Neuronal stem cell (in vitro differentiated cells): ENCODE measurements at regions not wholly inside any gene's neighbourhood (a gene's known extent, or its start where the extent isn't known, plus 50 kb on each side); places are given as distances from the start of the nearest gene placed in this dataset.
A peak's percentile ranks its signal among the peaks of the same experiment; 100 is the strongest.

ENCODE experiments used
- DNase-seq: peaks from one replicate; pipeline ENCODE4 v3.0.0-alpha.2; 2013; ENCODE audit warnings: low spot score
- H2AFZ ChIP-seq: one replicate; pipeline ENCODE4 v1.6.1; 2013; ENCODE audit warnings: mild to moderate bottlenecking, low read length, inconsistent platforms
- H2AK5ac ChIP-seq: 2 replicates; pipeline ENCODE4 v1.6.1; 2013; ENCODE audit warnings: low read depth, mild to moderate bottlenecking, inconsistent platforms, low read length, moderate library complexity, mixed read lengths
- H2BK120ac ChIP-seq: 2 replicates; pipeline ENCODE4 v1.6.1; 2013; ENCODE audit warnings: low read depth, mild to moderate bottlenecking, inconsistent platforms, low read length, moderate library complexity, mixed read lengths
- H2BK12ac ChIP-seq: one replicate; pipeline ENCODE4 v1.6.1; 2013; ENCODE audit warnings: low read length, inconsistent platforms
- H2BK15ac ChIP-seq: 2 replicates; pipeline ENCODE4 v1.6.1; 2013; ENCODE audit warnings: mild to moderate bottlenecking, low read length, inconsistent platforms, mixed read lengths
- H2BK5ac ChIP-seq: one replicate; pipeline ENCODE4 v1.6.1; 2013; ENCODE audit warnings: inconsistent platforms, mild to moderate bottlenecking, low read length, moderate library complexity
- H3K14ac ChIP-seq: one replicate; pipeline ENCODE4 v1.6.1; 2013; ENCODE audit warnings: low read length, inconsistent platforms
- H3K18ac ChIP-seq: 2 replicates; pipeline ENCODE4 v1.6.1; 2013; ENCODE audit warnings: low read length, inconsistent platforms
- H3K23ac ChIP-seq: 2 replicates; pipeline ENCODE4 v1.6.1; 2013; ENCODE audit warnings: low read depth, mild to moderate bottlenecking, mixed read lengths, low read length, inconsistent platforms; ENCODE audit not compliant: poor library complexity
- H3K27ac ChIP-seq: replicated peaks from 3 replicates; pipeline ENCODE4 v1.5.1; 2013; ENCODE audit warnings: low read length, inconsistent platforms
- H3K27me3 ChIP-seq, 3 experiments: 2 replicates each; pipeline ENCODE4 v1.6.1; 2013; ENCODE audit warnings: low read length in 3 of 3, mild to moderate bottlenecking in 2 of 3, inconsistent platforms in 1 of 3, low read depth in 1 of 3, mixed read lengths in 1 of 3, moderate library complexity in 1 of 3; ENCODE audit not compliant: control insufficient read depth in 3 of 3, insufficient read depth in 3 of 3
- H3K36me3 ChIP-seq, 2 donors: replicated peaks in 1 of 2; 2 replicates each; pipeline ENCODE4 v1.6.1; 2013; ENCODE audit warnings: low read length in 2 of 2; ENCODE audit not compliant: control insufficient read depth in 2 of 2, insufficient read depth in 2 of 2
- H3K4ac ChIP-seq: 2 replicates; pipeline ENCODE4 v1.6.1; 2013; ENCODE audit warnings: inconsistent platforms, mild to moderate bottlenecking, low read length, moderate library complexity
- H3K4me1 ChIP-seq, 2 donors: 1 replicate in 1 of 2; 2 replicates in 1 of 2; pipeline ENCODE4 v1.6.1; 2013; ENCODE audit warnings: low read length in 2 of 2, low read depth in 1 of 2; ENCODE audit not compliant: control insufficient read depth in 2 of 2, insufficient read depth in 1 of 2
- H3K4me2 ChIP-seq: one replicate; pipeline ENCODE4 v1.6.1; 2013; ENCODE audit warnings: mild to moderate bottlenecking, low read length, inconsistent platforms; ENCODE audit not compliant: insufficient read depth, poor library complexity, severe bottlenecking
- H3K4me3 ChIP-seq, 2 donors: 2 replicates each; pipeline ENCODE4 v1.5.1; 2013; ENCODE audit warnings: low read length in 2 of 2, mild to moderate bottlenecking in 2 of 2, inconsistent platforms in 1 of 2, moderate library complexity in 1 of 2
- H3K79me1 ChIP-seq: one replicate; pipeline ENCODE4 v1.6.1; 2013; ENCODE audit warnings: low read depth, mild to moderate bottlenecking, inconsistent platforms, low read length, moderate library complexity
- H3K9ac ChIP-seq: one replicate; pipeline ENCODE4 v1.6.1; 2013; ENCODE audit warnings: mild to moderate bottlenecking, low read depth, low read length, inconsistent platforms; ENCODE audit not compliant: poor library complexity
- H3K9me3 ChIP-seq, 2 donors: replicated peaks in 1 of 2; 2 replicates each; pipeline versions ENCODE3 to v1.6.1; 2013; ENCODE audit warnings: low read length in 2 of 2, mild to moderate bottlenecking in 2 of 2, inconsistent platforms in 1 of 2, low read depth in 1 of 2, mixed read lengths in 1 of 2, moderate library complexity in 1 of 2; ENCODE audit not compliant: control insufficient read depth in 2 of 2, insufficient read depth in 1 of 2
- H4K8ac ChIP-seq: one replicate; pipeline ENCODE4 v1.6.1; 2013; ENCODE audit warnings: low read depth, mild to moderate bottlenecking, inconsistent platforms, low read length, moderate library complexity
- H4K91ac ChIP-seq: one replicate; pipeline ENCODE4 v1.6.1; 2013; ENCODE audit warnings: low read length, low read depth, mild to moderate bottlenecking, inconsistent platforms; ENCODE audit not compliant: poor library complexity
- WGBS, 2 donors: extraction: QIAGEN DNeasy Blood & Tissue Kit; methylation state at CpG; one replicate each; pipeline ENCODE4 v1.1.7; 2013; ENCODE audit warnings: missing lambda C conversion rate in 2 of 2, mixed read lengths in 1 of 2; ENCODE audit not compliant: insufficient read length in 2 of 2, insufficient replicate concordance in 1 of 2; ENCODE audit errors: extremely low coverage in 2 of 2; 5-methylcytosine and 5-hydroxymethylcytosine counted together

GRCh38 chr18:25880441-25880840 lies 210.0 kb downstream of the SS18 start:
- H3K36me3 ChIP-seq, result no peaks in the 10 kb centered on the region
- H2BK120ac ChIP-seq, result no peak overlapping the region
- no peak overlapping the region for H3K9ac ChIP-seq
- H4K8ac ChIP-seq, result no peak overlapping the region
- no peak overlapping the region for H3K14ac ChIP-seq
- no peak overlapping the region for H2AK5ac ChIP-seq
- H3K18ac ChIP-seq, result no peak overlapping the region
- no peak overlapping the region for H3K4me3 ChIP-seq
- DNase-seq, result no peak
- H3K23ac ChIP-seq, result no peak overlapping the region
- no peak overlapping the region for H2BK15ac ChIP-seq
- WGBS, 2 donors, result no CpG with 5 or more reads among the region's 3 CpGs
- H2AFZ ChIP-seq, result no peak overlapping the region
- H3K27ac ChIP-seq, result no peak overlapping the region
- no peak overlapping the region for H4K91ac ChIP-seq
- H3K4me2 ChIP-seq, result no peak overlapping the region
- H2BK12ac ChIP-seq, result no peak overlapping the region
- H3K4ac ChIP-seq, result no peak overlapping the region
- H3K9me3 ChIP-seq, result no peaks in the 10 kb centered on the region
- no peaks in the 10 kb centered on the region for H3K27me3 ChIP-seq
- no peak overlapping the region for H2BK5ac ChIP-seq
- peaks cover 2% of the 10 kb centered on the region in 2 donors for H3K4me1 ChIP-seq
- H3K79me1 ChIP-seq, result no peaks in the 10 kb centered on the region

- no peak overlapping the region for H3K27ac ChIP-seq
- H3K9ac ChIP-seq, result no peak overlapping the region
- no peak overlapping the region for H3K4me3 ChIP-seq
- no peaks in the 10 kb centered on the region for H3K27me3 ChIP-seq
- no peak overlapping the region for H3K18ac ChIP-seq
- H3K23ac ChIP-seq, result no peak overlapping the region
- H2BK15ac ChIP-seq, result no peak overlapping the region
- no peak overlapping the region for H4K91ac ChIP-seq
- H3K4ac ChIP-seq, result no peak overlapping the region
- peaks cover 0 to 4% of the 10 kb centered on the region in 2 donors for H3K9me3 ChIP-seq
- no CpG with 5 or more reads among the region's 7 CpGs for WGBS, 2 donors
- no peak overlapping the region for H3K4me2 ChIP-seq
- no peak overlapping the region for H2BK5ac ChIP-seq
- no peak overlapping the region for H4K8ac ChIP-seq
- H3K14ac ChIP-seq, result no peak overlapping the region
- no peak overlapping the region for H2AK5ac ChIP-seq
- H2BK120ac ChIP-seq, result no peak overlapping the region
- no peak overlapping the region for H2BK12ac ChIP-seq
- DNase-seq, result no peak
- H3K4me1 ChIP-seq, result peaks cover 2 to 3% of the 10 kb centered on the region in 2 donors
- peak overlapping the region; percentile 52 for H2AFZ ChIP-seq
- H3K36me3 ChIP-seq, result no peaks in the 10 kb centered on the region
- H3K79me1 ChIP-seq, result no peaks in the 10 kb centered on the region
These were observed 214.0 kb downstream of the SS18 start for GRCh38 chr18:25876330-25876948.

GRCh38 chr18:25875551-25876240 lies 214.7 kb downstream of the SS18 start:
- no peak overlapping the region for H2BK120ac ChIP-seq
- WGBS, 2 donors, result no CpG with 5 or more reads among the region's 7 CpGs

GRCh38 chr18:25873833-25874232 lies 216.6 kb downstream of the SS18 start:
- Histone ChIP-seq H2BK5ac (no peak overlapping the region), H4K91ac (no peak overlapping the region), H3K23ac (no peak overlapping the region), H3K27ac (no peak overlapping the region), H3K4me1 (peaks cover 0 to 3% of the 10 kb centered on the region in 2 donors), H3K4me2 (no peak overlapping the region), H2BK15ac (no peak overlapping the region), H3K79me1 (no peaks in the 10 kb centered on the region), H3K9ac (no peak overlapping the region), H3K36me3 (no peaks in the 10 kb centered on the region), H2AK5ac (no peak overlapping the region), H4K8ac (no peak overlapping the region), H2AFZ (no peak overlapping the region), H2BK12ac (no peak overlapping the region), H3K14ac (no peak overlapping the region), H3K4ac (no peak overlapping the region), H3K9me3 (peaks cover 0 to 4% of the 10 kb centered on the region in 2 donors), H3K4me3 (no peak overlapping the region), H3K18ac (no peak overlapping the region), H3K27me3 (no peaks in the 10 kb centered on the region), H2BK120ac (no peak overlapping the region)
- DNase-seq, result no peak
- WGBS, 2 donors, result no CpG with 5 or more reads among the region's 3 CpGs

More at GRCh38 chr18:25875551-25876240, 214.7 kb downstream of the SS18 start:
- Histone ChIP-seq H3K18ac (no peak overlapping the region), H3K36me3 (no peaks in the 10 kb centered on the region), H3K79me1 (no peaks in the 10 kb centered on the region), H3K9ac (no peak overlapping the region), H3K14ac (no peak overlapping the region), H4K91ac (no peak overlapping the region), H3K4ac (no peak overlapping the region), H3K27ac (no peak overlapping the region), H3K4me3 (no peak overlapping the region), H3K23ac (no peak overlapping the region), H3K9me3 (peaks cover 0 to 4% of the 10 kb centered on the region in 2 donors), H2AFZ (peak overlapping the region; percentile 52), H3K4me2 (no peak overlapping the region), H2BK12ac (no peak overlapping the region), H2BK5ac (no peak overlapping the region), H2BK15ac (no peak overlapping the region), H2AK5ac (no peak overlapping the region), H3K4me1 (peaks cover 0 to 3% of the 10 kb centered on the region in 2 donors), H3K27me3 (no peaks in the 10 kb centered on the region), H4K8ac (no peak overlapping the region)
- DNase-seq, result no peak
